ENCODE measurements at regions not wholly inside any gene's neighbourhood (a gene's known extent, or its start where the extent isn't known, plus 50 kb on each side); places are given as distances from the start of the nearest gene placed in this dataset.

GRCh38 chr2:237193436-237193835 lies 107.7 kb downstream of the COPS8 start:
- no peaks in the 10 kb centered on the region for H3K9me3 ChIP-seq
- intact Hi-C loops (cut with DNase I, micrococcal nuclease), result no loop called here
- no peaks in the 10 kb centered on the region for H3K4me1 ChIP-seq (ENCODE audit: low read depth)
- H3K4me3 ChIP-seq, result no peak overlapping the region
- DNase-seq, result no peak
- no peaks in the 10 kb centered on the region for H3K36me3 ChIP-seq (ENCODE audit: low read depth)
- ATAC-seq, result no peak
- no peak for TF ChIP-seq CTCF (IDR thresholded peaks at IDR 0.05)

GRCh38 chr2:237194081-237194480 lies 108.4 kb downstream of the COPS8 start:
- no peak for ATAC-seq
- TF ChIP-seq CTCF (IDR thresholded peaks at IDR 0.05), result no peak
- intact Hi-C loops (cut with DNase I, micrococcal nuclease), result no loop called here

DNA sequence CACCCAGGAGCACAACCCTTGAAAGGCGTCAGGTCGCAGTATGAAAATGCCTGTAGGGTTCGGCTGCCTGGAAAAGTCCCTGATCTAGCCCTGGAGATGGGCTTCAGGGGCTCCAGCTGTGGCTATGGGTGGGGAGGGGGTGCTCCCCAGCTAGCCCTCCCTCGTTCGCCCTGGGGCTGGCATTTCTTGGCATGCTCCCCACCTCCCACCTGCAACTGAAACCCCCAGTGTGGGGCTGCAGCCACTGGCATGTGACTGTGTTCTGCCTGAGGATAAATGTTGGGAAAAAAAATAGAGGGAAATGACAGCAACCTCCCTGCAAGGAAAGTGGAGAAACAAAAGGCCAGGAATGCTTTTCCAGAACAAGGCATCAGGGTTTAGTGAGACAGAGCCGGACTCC lies 109.2 kb downstream of the COPS8 start:
- Histone ChIP-seq H3K36me3 (ENCODE audit: low read depth) (no peaks in the 10 kb centered on the region), H3K9me3 (no peaks in the 10 kb centered on the region), H3K4me3 (no peak overlapping the region), H3K4me1 (ENCODE audit: low read depth) (no peaks in the 10 kb centered on the region)
- ATAC-seq, result no peak
- no peak for DNase-seq
- no peak for TF ChIP-seq CTCF (IDR thresholded peaks at IDR 0.05)
- intact Hi-C loops (cut with DNase I, micrococcal nuclease), result no loop called here

More at GRCh38 chr2:237194081-237194480, 108.4 kb downstream of the COPS8 start:
- Histone ChIP-seq H3K4me3 (no peak overlapping the region), H3K4me1 (ENCODE audit: low read depth) (no peaks in the 10 kb centered on the region), H3K36me3 (ENCODE audit: low read depth) (no peaks in the 10 kb centered on the region), H3K9me3 (no peaks in the 10 kb centered on the region)
- no peak for DNase-seq

- Histone ChIP-seq H3K36me3 (ENCODE audit: low read depth) (no peaks in the 10 kb centered on the region), H3K4me3 (no peak overlapping the region), H3K9me3 (no peaks in the 10 kb centered on the region), H3K4me1 (ENCODE audit: low read depth) (no peaks in the 10 kb centered on the region)
- intact Hi-C loops (cut with DNase I, micrococcal nuclease), result no loop called here
- TF ChIP-seq CTCF (IDR thresholded peaks at IDR 0.05), result no peak
- DNase-seq (no peak), ATAC-seq (peak; percentile 17)
Observed at GRCh38 chr2:237195396-237196120, 109.9 kb downstream of the COPS8 start.

- Histone ChIP-seq H3K9me3 (no peaks in the 10 kb centered on the region), H3K4me3 (no peak overlapping the region), H3K36me3 (ENCODE audit: low read depth) (no peaks in the 10 kb centered on the region), H3K4me1 (ENCODE audit: low read depth) (no peaks in the 10 kb centered on the region)
- DNase-seq, result no peak
- no peak for ATAC-seq
- TF ChIP-seq CTCF (IDR thresholded peaks at IDR 0.05), result no peak
- intact Hi-C loops (cut with DNase I, micrococcal nuclease), result no loop called here
Observed at GRCh38 chr2:237196409-237196808, 110.7 kb downstream of the COPS8 start.
